DND-41 (cell line): ENCODE measurements at regions not wholly inside any gene's neighbourhood (a gene's known extent, or its start where the extent isn't known, plus 50 kb on each side); places are given as distances from the start of the nearest gene placed in this dataset.

Experiments
- ATAC-seq: fragments of 200-7000 bp; cut with Tn5 transposase; 3 replicates; pipeline ENCODE4 v1.9.1; 2021; ENCODE audit warnings: low read depth; ENCODE audit not compliant: insufficient read depth
- DNase-seq: peaks from one replicate; pipeline ENCODE4 v3.0.0-alpha.2; 2020
- H2AFZ ChIP-seq: 2 replicates; pipeline ENCODE4 v1.6.0; 2012; ENCODE audit warnings: low read depth, low read length
- H3K27ac ChIP-seq: 2 replicates; pipeline ENCODE4 v1.5.1; 2012; ENCODE audit warnings: low read length, inconsistent platforms
- H3K27me3 ChIP-seq: fragments of 200-600 bp; sonication (generic); 2 replicates; pipeline ENCODE4 v1.6.0; 2012; ENCODE audit warnings: low read length, mild to moderate bottlenecking, inconsistent platforms; ENCODE audit not compliant: insufficient read depth, poor library complexity
- H3K36me3 ChIP-seq: 2 replicates; pipeline ENCODE4 v1.5.1; 2012; ENCODE audit warnings: low read length, inconsistent platforms; ENCODE audit not compliant: insufficient read depth
- H3K4me1 ChIP-seq: 2 replicates; pipeline ENCODE4 v1.5.1; 2012; ENCODE audit warnings: mild to moderate bottlenecking, low read length; ENCODE audit not compliant: insufficient read depth
- H3K4me2 ChIP-seq: 2 replicates; pipeline ENCODE4 v1.6.0; 2012; ENCODE audit warnings: mild to moderate bottlenecking, moderate library complexity, low read length, inconsistent platforms; ENCODE audit not compliant: insufficient read depth
- H3K4me3 ChIP-seq, 2 experiments: fragments of 200-600 bp in 1 of 2; shearing (Covaris generic) in 1 of 2; 2 replicates each; pipeline ENCODE4 v1.5.1; 2012 to 2016; ENCODE audit warnings: inconsistent platforms in 2 of 2, low read length in 2 of 2, mild to moderate bottlenecking in 2 of 2, low read depth in 1 of 2, moderate library complexity in 1 of 2
- H3K79me2 ChIP-seq: 2 replicates; pipeline ENCODE4 v1.6.0; 2012; ENCODE audit warnings: low read length, inconsistent platforms; ENCODE audit not compliant: insufficient read depth
- H3K9ac ChIP-seq: 2 replicates; pipeline ENCODE4 v1.6.0; 2012; ENCODE audit warnings: low read depth, mild to moderate bottlenecking, inconsistent platforms, low read length, moderate library complexity
- H3K9me3 ChIP-seq: 2 replicates; pipeline ENCODE4 v1.5.1; 2012; ENCODE audit warnings: low read length, moderate library complexity, mild to moderate bottlenecking, inconsistent platforms; ENCODE audit not compliant: insufficient read depth, severe bottlenecking
- H4K20me1 ChIP-seq: 2 replicates; pipeline ENCODE4 v1.6.0; 2012; ENCODE audit warnings: low read length; ENCODE audit not compliant: insufficient read depth
- CTCF ChIP-seq: IDR thresholded peaks from 2 replicates; pipeline ENCODE4 v1.5.1; 2012; ENCODE audit warnings: borderline replicate concordance, low read length, moderate library complexity, mild to moderate bottlenecking; ENCODE audit not compliant: poor library complexity, severe bottlenecking; ENCODE audit errors: extremely low read depth
- EZH2 ChIP-seq: IDR thresholded peaks from 3 replicates; pipeline ENCODE4 v1.6.1; 2012; ENCODE audit warnings: borderline replicate concordance, low read depth, mild to moderate bottlenecking, moderate library complexity, low read length, inconsistent platforms; ENCODE audit not compliant: severe bottlenecking

- H3K4me3 ChIP-seq, result no peak overlapping the region
- TF ChIP-seq CTCF (no peak), EZH2 (no peak)
- no peak for ATAC-seq
- H3K4me2 ChIP-seq, result no peak overlapping the region
- no peak overlapping the region for H3K9ac ChIP-seq
- no peaks in the 10 kb centered on the region for H3K27me3 ChIP-seq
- H3K79me2 ChIP-seq, result no peaks in the 10 kb centered on the region
- no peak for DNase-seq
- H2AFZ ChIP-seq, result no peak overlapping the region
- H3K36me3 ChIP-seq, result no peaks in the 10 kb centered on the region
- no peak overlapping the region for H3K27ac ChIP-seq
- H3K9me3 ChIP-seq, result no peaks in the 10 kb centered on the region
- H3K4me1 ChIP-seq, result no peaks in the 10 kb centered on the region
- no peaks in the 10 kb centered on the region for H4K20me1 ChIP-seq
Observed at GRCh38 chr9:118609355-118610044, 759.7 kb downstream of the BRINP1 start.

GRCh38 chr9:118612201-118612600 is 757.0 kb downstream of the BRINP1 start:
- Histone ChIP-seq H4K20me1 (no peaks in the 10 kb centered on the region), H3K9me3 (no peaks in the 10 kb centered on the region), H3K9ac (no peak overlapping the region), H3K36me3 (no peaks in the 10 kb centered on the region), H2AFZ (no peak overlapping the region), H3K4me1 (no peaks in the 10 kb centered on the region), H3K4me3 (no peak overlapping the region), H3K27ac (no peak overlapping the region), H3K27me3 (no peaks in the 10 kb centered on the region), H3K4me2 (no peak overlapping the region), H3K79me2 (no peaks in the 10 kb centered on the region)
- DNase-seq (no peak), ATAC-seq (no peak)
- TF ChIP-seq EZH2, result no peak
- TF ChIP-seq CTCF, result no peak

- no peak for ATAC-seq
- Histone ChIP-seq H3K9me3 (no peaks in the 10 kb centered on the region), H3K9ac (no peak overlapping the region), H3K79me2 (no peaks in the 10 kb centered on the region), H4K20me1 (no peaks in the 10 kb centered on the region), H3K27me3 (no peaks in the 10 kb centered on the region), H3K4me3 (no peak overlapping the region), H3K27ac (no peak overlapping the region), H3K36me3 (no peaks in the 10 kb centered on the region), H2AFZ (no peak overlapping the region), H3K4me1 (no peaks in the 10 kb centered on the region), H3K4me2 (no peak overlapping the region)
- DNase-seq, result no peak
- no peak for TF ChIP-seq EZH2
- no peak for TF ChIP-seq CTCF
Observed at GRCh38 chr9:118613996-118614395, 755.2 kb downstream of the BRINP1 start.
